ENCODE measurements at regions not wholly inside any gene's neighbourhood (a gene's known extent, or its start where the extent isn't known, plus 50 kb on each side); places are given as distances from the start of the nearest gene placed in this dataset.
A peak's percentile ranks its signal among the peaks of the same experiment; 100 is the strongest.

DNA sequence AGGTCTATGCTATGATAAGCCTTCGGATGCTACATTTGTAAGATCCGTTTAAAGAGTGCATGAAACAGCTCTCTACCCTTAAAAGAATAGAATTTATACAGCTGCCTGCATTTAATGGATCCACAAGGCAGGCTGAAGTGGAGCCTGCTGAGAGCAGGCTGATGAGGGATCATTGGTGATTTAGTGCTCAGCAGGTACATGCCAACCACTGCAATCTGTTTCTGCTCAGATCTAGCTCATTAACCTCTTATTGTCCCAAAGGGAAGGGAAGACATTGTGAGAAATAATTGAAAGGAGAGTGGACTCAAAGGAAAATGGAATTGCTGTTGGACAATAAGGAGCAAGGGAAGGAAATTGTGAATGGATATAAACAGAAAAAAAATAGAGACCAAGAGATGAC is 822.6 kb downstream of the TRIB2 start:
- DNase-seq (ENCODE audit: insufficient read length, low spot score) (no peak), FAIRE-seq (no peak)
- no peak for TF ChIP-seq POLR2A (IDR thresholded peaks at IDR 0.05; ENCODE audit: low read depth, low read length)

DNA sequence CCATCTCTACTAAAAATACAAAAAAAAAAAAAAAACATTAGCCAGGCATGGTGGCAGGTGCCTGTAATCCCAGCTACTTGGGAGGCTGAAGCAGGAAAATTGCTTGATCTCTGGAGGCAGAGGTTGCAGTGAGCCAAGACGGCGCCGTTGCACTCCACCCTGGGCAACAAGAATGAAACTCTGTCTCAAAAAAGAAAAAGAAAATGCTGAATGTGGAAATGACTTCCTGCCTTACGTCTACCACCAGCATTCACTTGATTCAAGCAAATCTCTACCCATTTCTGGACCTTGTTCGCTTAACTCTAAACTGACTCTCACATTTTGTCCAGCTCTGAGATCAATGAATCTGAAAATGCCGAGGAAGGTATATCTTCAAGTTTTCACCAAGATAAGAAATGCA is 825.3 kb downstream of the TRIB2 start:
- no peak for TF ChIP-seq POLR2A (IDR thresholded peaks at IDR 0.05; ENCODE audit: low read depth, low read length)
- FAIRE-seq, result no peak
- no peak for DNase-seq (ENCODE audit: insufficient read length, low spot score)

DNA sequence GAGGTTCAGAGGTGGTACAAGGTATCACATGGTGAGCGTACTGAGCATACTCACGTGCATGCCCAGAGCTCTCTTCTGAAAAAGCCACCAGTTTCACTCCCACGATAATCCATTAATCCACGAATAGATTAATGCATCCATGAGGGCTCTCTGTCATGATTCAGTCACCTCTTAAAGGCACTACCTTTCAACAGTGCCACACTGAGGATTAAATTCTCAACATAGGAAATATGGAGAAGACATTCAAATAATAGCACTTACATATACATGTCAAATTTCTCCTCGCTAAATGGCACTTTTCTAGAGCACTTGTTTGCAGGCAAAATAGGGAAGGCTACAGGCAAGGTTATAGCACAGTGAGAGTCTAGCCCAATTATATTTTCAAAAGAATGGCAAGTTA is 825.9 kb downstream of the TRIB2 start:
- FAIRE-seq (no peak), DNase-seq (ENCODE audit: insufficient read length, low spot score) (no peak)
- TF ChIP-seq POLR2A (IDR thresholded peaks at IDR 0.05; ENCODE audit: low read depth, low read length), result no peak

DNA sequence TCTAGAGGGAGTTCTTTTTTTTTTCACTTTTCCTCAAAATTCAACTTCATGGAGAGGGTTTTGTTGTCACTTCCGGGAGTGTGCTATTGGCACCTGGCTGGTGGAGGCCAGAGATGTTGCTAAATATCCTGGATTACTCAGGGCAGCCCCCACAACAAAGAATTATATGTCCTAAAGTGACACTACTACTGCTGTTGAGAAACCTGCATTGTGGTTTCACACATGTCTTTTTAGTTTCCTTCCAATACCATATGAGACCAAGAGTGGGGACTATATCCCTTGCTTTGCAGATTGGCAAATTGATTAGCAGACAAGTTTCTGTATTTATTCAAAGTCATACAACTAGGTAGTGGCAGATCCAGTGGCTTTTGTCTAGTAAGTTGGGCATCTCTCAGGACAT is 826.8 kb downstream of the TRIB2 start:
- DNase-seq (ENCODE audit: insufficient read length, low spot score) (no peak), FAIRE-seq (no peak)
- no peak for TF ChIP-seq POLR2A (IDR thresholded peaks at IDR 0.05; ENCODE audit: low read depth, low read length)

DNA sequence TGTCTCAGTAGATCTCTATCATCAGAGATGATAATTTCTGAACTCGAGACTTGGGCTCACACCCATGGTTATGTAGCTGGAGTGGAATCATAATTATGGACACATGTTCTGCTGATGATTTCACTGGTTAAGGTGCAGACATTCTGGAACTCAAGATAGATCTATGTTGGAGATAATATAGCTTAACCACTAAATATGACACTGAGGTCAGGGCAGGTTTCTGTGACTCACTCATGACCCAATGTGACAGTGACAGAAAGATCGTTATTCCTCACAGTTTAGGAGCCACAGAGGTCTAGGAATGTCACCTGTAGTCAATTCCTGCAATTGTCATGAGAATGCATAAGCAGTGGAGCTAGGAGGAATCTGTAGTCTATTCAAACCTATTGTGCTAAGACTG is 828.6 kb downstream of the TRIB2 start:
- no peak for DNase-seq (ENCODE audit: insufficient read length, low spot score)
- no peak for TF ChIP-seq POLR2A (IDR thresholded peaks at IDR 0.05; ENCODE audit: low read depth, low read length)
- no peak for FAIRE-seq

DNA sequence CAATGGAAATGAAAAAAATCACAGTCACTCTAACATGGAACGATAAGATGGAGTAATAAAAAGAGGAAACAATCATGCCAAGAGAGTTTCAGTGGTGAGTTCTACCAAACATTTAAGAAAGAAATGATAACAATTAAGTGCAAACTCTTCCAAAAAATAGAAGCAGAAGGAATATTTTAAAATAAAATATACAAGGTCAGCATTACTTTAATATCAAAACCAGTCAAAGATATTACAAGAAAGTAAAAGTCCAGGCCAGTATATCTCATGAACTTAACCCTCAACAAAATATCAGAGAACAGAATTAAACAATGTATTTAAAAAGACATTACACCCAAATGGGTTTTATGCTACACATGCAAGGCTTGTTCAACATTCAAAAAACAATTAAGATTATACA is 829.4 kb downstream of the TRIB2 start:
- no peak for DNase-seq (ENCODE audit: insufficient read length, low spot score)
- TF ChIP-seq POLR2A (IDR thresholded peaks at IDR 0.05; ENCODE audit: low read depth, low read length), result no peak
- no peak for FAIRE-seq

DNA sequence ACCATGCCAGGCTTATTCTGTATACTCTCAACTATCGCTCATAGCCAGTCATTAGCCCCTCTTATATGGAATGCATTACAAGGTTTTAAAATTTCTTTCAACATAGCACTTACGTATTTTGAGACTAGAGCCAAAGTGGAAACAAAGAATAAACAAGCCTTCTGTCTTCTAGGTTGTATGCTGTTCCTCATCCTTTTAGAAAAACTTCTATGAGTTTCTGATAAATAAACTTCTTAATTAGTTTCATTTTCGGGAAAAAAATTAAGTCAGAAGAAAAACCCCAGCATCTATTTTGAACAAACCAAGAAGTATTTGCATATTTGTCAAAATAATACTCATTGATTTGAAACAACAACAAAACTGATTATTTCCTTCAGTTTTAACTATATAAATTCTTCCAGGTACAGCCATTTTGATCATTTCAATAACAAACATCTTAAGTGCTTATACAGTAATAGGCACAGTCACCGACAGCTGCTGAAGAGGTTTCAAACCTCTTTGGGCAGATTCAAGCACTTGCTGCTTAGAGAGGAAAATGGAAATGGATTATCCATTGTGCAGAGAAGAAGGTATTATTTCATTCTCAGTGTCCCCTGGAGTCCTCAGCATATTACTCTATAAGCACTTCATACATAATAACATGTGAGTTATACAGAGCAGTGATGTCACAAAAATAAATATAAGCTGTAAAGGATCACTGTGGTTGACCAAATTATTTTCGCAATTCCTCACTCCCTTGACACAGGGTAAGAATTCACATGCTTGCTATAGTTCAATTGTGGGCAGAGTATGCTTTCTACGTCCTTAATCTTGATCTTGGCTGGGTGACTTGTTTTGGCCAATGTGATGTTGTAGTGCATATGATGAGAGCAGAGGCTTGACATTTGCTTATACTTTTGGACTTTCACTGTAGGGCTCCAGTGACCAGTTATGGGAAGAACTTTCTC is 833.8 kb downstream of the TRIB2 start:
- TF ChIP-seq POLR2A (IDR thresholded peaks at IDR 0.05; ENCODE audit: low read depth, low read length), result no peak
- DNase-seq (ENCODE audit: insufficient read length, low spot score) (no peak), FAIRE-seq (no peak)

DNA sequence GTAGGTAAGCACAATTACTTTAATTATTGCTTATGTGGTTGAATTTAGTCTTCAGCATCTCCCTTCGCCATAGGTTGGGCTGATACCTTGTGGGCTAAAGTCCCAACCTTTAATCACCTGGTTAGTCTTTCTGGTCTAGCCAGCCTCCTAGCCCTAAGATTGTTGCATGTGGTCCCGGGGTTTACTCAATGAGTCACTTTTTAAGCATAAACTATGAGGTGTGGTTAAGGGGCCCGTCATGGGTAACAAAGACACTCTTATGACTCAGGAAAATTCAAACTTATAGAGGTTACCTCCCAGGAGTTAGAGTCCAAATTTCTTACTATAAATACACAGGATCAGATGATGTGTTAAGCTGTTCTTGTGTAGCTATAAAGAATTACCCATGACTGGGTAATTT is 841.6 kb downstream of the TRIB2 start:
- DNase-seq (ENCODE audit: insufficient read length, low spot score) (peak; percentile 18), FAIRE-seq (peak; percentile 78)
- TF ChIP-seq POLR2A (IDR thresholded peaks at IDR 0.05; ENCODE audit: low read depth, low read length), result no peak

DNA sequence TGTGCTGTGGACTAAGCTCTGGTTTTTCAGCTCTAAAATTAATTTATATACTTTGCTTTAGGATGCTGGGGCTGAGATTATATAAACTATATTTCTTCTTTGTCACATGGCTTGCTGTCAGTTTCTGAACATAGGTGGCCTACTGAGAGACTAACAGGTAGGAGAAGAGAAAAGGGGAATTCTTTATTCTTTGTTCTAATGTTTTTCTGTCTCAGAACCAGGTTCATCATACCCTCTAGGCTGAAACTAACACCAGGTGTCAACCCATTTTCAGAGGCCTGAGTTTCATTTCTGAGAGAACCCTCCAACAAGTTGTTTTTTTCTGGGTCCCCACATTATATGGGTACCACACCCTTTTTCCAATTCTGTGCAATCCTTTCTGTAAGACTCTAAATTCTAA is 843.6 kb downstream of the TRIB2 start:
- no peak for FAIRE-seq
- TF ChIP-seq POLR2A (IDR thresholded peaks at IDR 0.05; ENCODE audit: low read depth, low read length), result no peak

DNA sequence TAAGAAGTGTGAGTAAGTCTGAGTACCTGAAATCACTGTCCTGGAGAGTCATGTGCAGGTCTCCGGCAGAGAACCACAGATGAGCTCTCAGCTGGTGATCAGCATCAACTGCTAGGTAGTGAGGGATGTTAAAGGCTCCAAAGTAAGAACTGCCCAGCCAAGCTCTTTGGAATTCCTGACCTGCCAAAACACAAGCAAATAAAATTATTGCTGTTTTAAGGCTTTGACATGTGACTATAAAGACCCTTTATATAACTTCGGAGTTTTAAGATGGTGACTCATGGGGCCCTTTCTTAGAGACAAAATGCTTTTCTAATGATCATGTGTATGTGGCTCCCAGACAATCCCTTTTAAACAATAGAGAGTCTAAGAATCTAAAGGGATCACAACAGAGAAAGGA is 855.7 kb downstream of the TRIB2 start:
- no peak for TF ChIP-seq POLR2A (IDR thresholded peaks at IDR 0.05; ENCODE audit: low read depth, low read length)
- peak; percentile 60 for FAIRE-seq
- no peak for DNase-seq (ENCODE audit: insufficient read length, low spot score)

More for the DNA sequence above, 843.6 kb downstream of the TRIB2 start:
- DNase-seq (ENCODE audit: insufficient read length, low spot score), result no peak

DNA sequence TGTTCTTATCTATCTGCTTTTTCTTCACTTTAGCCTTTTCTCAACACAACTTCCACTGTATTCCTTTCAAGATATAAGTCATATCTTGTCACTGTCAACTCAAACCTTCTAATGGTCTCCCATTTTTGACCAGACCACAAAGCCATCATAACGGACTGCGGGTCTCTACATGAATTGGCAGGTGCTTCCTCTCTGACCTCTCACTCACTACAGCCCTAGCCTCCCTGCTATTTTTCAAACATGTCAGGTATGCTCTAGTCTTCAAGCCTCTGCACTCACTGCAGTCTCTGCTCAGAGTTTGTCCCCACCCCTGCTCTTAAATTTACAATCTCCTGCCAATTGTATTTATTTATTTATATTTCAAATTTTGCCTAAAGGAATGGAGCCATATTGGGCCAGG is 858.1 kb downstream of the TRIB2 start:
- DNase-seq (ENCODE audit: insufficient read length, low spot score), result no peak
- FAIRE-seq, result no peak
- TF ChIP-seq POLR2A (IDR thresholded peaks at IDR 0.05; ENCODE audit: low read depth, low read length), result no peak

DNA sequence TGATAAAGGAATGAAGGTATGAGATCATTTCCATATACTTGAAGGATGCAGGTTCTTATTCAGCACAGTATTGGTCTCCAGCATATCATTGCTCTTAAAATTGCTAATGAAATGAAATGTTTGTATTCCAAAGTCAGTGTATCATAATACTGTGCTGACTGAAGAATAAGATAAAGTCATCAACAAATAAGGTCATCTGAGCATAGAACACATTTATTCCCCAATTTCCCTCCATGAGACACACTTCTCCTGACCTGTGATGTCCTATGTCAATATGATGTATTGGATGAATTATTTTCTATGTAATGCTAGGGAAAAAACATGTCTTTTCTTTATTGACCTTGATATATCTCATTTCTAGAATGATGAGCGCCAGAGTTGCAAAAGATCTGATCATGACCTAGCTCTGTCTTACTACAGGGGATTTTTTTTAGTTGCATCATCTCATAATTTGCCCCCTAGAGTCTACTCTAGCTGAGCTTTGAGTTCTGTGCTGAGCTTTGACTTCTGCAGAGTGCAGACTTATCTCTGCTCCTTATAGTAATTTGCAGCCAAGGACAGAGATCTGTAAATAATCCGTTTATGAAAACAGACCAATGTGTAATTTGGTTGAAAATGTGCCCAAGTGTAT is 859.8 kb downstream of the TRIB2 start:
- TF ChIP-seq POLR2A (IDR thresholded peaks at IDR 0.05; ENCODE audit: low read depth, low read length), result no peak
- FAIRE-seq (no peak), DNase-seq (ENCODE audit: insufficient read length, low spot score) (no peak)

DNA sequence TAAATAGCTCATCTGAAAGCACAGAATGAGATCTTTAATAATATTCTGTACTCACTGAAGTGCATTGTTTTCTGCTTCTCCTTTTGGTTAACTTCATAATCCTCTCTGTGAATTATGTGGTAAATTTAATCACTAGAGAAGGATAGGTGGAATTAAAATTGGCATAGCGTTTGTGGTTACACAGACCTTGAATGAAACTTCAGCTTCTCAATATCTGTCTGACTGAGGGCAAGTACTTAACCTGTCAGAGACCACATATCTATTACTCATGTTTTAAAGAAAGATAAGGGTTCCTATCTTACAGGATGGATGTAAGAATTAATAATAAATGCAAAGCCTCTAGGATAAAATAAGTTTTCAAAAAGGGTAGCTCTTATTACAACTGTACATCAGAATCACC is 861.8 kb downstream of the TRIB2 start:
- TF ChIP-seq POLR2A (IDR thresholded peaks at IDR 0.05; ENCODE audit: low read depth, low read length), result no peak
- FAIRE-seq (no peak), DNase-seq (ENCODE audit: insufficient read length, low spot score) (no peak)

DNA sequence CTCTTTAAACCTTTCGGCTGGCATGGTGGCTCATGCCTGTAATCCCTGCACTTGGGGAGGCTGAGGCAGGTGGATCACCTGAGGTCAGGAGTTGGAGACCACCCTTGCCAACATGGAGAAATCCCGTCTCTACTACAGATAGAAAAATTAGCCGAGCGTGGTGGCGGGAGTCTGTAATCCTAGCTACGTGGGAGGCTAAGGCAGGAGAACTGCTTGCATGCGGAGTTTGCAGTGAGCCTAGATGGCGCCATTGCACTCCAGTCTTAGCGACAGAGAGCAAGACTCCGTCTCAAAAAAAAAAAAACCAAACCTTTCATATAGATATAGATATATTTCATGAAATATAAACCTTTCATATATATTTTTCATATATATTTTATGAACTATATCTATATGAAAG is 864.7 kb downstream of the TRIB2 start:
- DNase-seq (ENCODE audit: insufficient read length, low spot score) (no peak), FAIRE-seq (no peak)
- TF ChIP-seq POLR2A (IDR thresholded peaks at IDR 0.05; ENCODE audit: low read depth, low read length), result no peak

DNA sequence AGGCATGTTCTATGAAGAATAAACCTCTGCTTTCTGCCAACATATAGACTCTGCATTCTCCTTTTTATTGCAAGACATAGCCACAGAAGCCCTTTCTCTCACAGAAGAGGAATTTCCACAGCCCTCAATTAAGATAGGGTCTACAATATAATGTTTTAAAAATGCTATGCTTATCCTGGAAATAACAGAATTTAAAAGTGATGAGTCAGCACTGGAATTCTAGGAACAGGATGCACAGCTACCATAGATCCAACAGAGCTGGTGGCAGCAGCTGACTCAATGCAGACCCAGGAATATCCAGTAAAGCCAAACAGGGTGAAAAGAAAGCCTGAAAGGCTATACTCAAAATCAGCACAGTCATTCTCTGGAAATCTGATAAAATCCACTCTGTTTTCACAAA is 866.9 kb downstream of the TRIB2 start:
- FAIRE-seq (peak; percentile 20), DNase-seq (ENCODE audit: insufficient read length, low spot score) (no peak)
- TF ChIP-seq POLR2A (IDR thresholded peaks at IDR 0.05; ENCODE audit: low read depth, low read length), result no peak
